Naive thymus-derived CD4-positive, alpha-beta T cell (primary cell): ENCODE measurements at regions not wholly inside any gene's neighbourhood (a gene's known extent, or its start where the extent isn't known, plus 50 kb on each side); places are given as distances from the start of the nearest gene placed in this dataset.
"Not testable (repeated sequence)": the region's sequence is repeated elsewhere in the genome, so short reads cannot be mapped to it uniquely, and the experiment has no call there.

Experiments
- ATAC-seq: fragments of 150-1000 bp; cut with Tn5 transposase; 2 replicates; pipeline ENCODE4 v1.10.0; 2021; ENCODE audit warnings: mild to moderate bottlenecking, moderate library complexity
- CTCF ChIA-PET: fragments of 350-600 bp; sonication (Branson Sonifier 250); formaldehyde crosslinking; loops from one replicate; lab custom pipeline; 2021; ENCODE audit warnings: antibody characterized with exemption; lab: Charles Lee
- POLR2A ChIA-PET: fragments of 350-600 bp; sonication (Branson Sonifier 250); formaldehyde crosslinking; loops from one replicate; lab custom pipeline; 2021; ENCODE audit warnings: antibody characterized with exemption, inconsistent platforms; lab: Charles Lee
- DNase-seq, 9 donors: peaks; one replicate each; pipeline versions ENCODE4 v3.0.0 to v3.0.0-alpha.2; 2020 to 2022; ENCODE audit warnings: mixed read lengths in 1 of 9
- H3K27ac ChIP-seq: one replicate; pipeline ENCODE4 v1.7.0; 2013; ENCODE audit warnings: mild to moderate bottlenecking, low read depth, low read length, moderate library complexity
- H3K27me3 ChIP-seq, 2 donors: one replicate each; pipeline ENCODE4 v1.7.0; 2013; ENCODE audit warnings: low read length in 2 of 2, mild to moderate bottlenecking in 2 of 2, moderate library complexity in 2 of 2; ENCODE audit not compliant: control insufficient read depth in 2 of 2, insufficient read depth in 2 of 2
- H3K36me3 ChIP-seq, 3 experiments: 1 replicate in 2 of 3; 2 replicates in 1 of 3; pipeline ENCODE4 v1.7.0; 2013; ENCODE audit warnings: low read length in 3 of 3, mild to moderate bottlenecking in 3 of 3, moderate library complexity in 1 of 3; ENCODE audit not compliant: insufficient read depth in 3 of 3, control insufficient read depth in 2 of 3
- H3K4me1 ChIP-seq, 2 donors: one replicate each; pipeline ENCODE4 v1.7.0; 2013; ENCODE audit warnings: low read length in 2 of 2, mild to moderate bottlenecking in 2 of 2, moderate library complexity in 1 of 2; ENCODE audit not compliant: control insufficient read depth in 2 of 2, insufficient read depth in 2 of 2
- H3K4me3 ChIP-seq: 2 replicates; pipeline ENCODE4 v1.7.0; 2013; ENCODE audit warnings: mild to moderate bottlenecking, low read length
- H3K9me3 ChIP-seq, 3 experiments: 1 replicate in 2 of 3; 2 replicates in 1 of 3; pipeline ENCODE4 v1.7.0; 2013; ENCODE audit warnings: low read length in 3 of 3; ENCODE audit not compliant: control insufficient read depth in 2 of 3
- H3K27ac Mint-ChIP-seq, 9 donors: one replicate each; pipeline ENCODE4 v1.8.0; 2020 to 2022; ENCODE audit warnings: mixed read lengths in 9 of 9, mild to moderate bottlenecking in 8 of 9, moderate library complexity in 5 of 9, inconsistent platforms in 2 of 9
- H3K27me3 Mint-ChIP-seq, 5 donors: one replicate each; pipeline ENCODE4 v1.8.0; 2021 to 2022; ENCODE audit warnings: mixed read lengths in 5 of 5, mild to moderate bottlenecking in 1 of 5
- H3K36me3 Mint-ChIP-seq, 5 donors: one replicate each; pipeline ENCODE4 v1.8.0; 2020 to 2022; ENCODE audit warnings: mixed read lengths in 5 of 5, mild to moderate bottlenecking in 3 of 5, inconsistent platforms in 1 of 5
- H3K4me1 Mint-ChIP-seq, 7 donors: one replicate each; pipeline ENCODE4 v1.8.0; 2020 to 2022; ENCODE audit warnings: mixed read lengths in 7 of 7, mild to moderate bottlenecking in 3 of 7, inconsistent platforms in 1 of 7
- H3K4me3 Mint-ChIP-seq, 10 donors: one replicate each; pipeline ENCODE4 v1.8.0; 2020 to 2022; ENCODE audit warnings: mild to moderate bottlenecking in 10 of 10, mixed read lengths in 10 of 10, moderate library complexity in 6 of 10, inconsistent platforms in 2 of 10
- H3K9me3 Mint-ChIP-seq, 11 donors: one replicate each; pipeline ENCODE4 v1.8.0; 2020 to 2022; ENCODE audit warnings: mixed read lengths in 11 of 11, mild to moderate bottlenecking in 4 of 11, inconsistent platforms in 1 of 11, moderate library complexity in 1 of 11
- intact Hi-C, 2 donors: fragments of 100-400 bp; cut with micrococcal nuclease; formaldehyde crosslinking; loops; one replicate each; pipeline ENCODE4 v1.15.1; 2023

GRCh38 chr17:20895426-20895825, 147.4 kb downstream of the USP22 start:
- CTCF ChIA-PET, H3K27ac ChIP-seq, H3K27ac Mint-ChIP-seq, intact Hi-C loops, H3K4me1 ChIP-seq, H3K4me1 Mint-ChIP-seq, H3K4me3 ChIP-seq, ATAC-seq, DNase-seq, POLR2A ChIA-PET, H3K9me3 ChIP-seq, H3K27me3 ChIP-seq, H3K36me3 ChIP-seq, H3K9me3 Mint-ChIP-seq, H3K36me3 Mint-ChIP-seq, H3K4me3 Mint-ChIP-seq: not testable (repeated sequence)
- H3K27me3 Mint-ChIP-seq = peaks cover 0 to 11% (median 3%) of the 10 kb centered on the region in 5 donors

GRCh38 chr17:20896153-20896649, 146.6 kb downstream of the USP22 start:
- intact Hi-C loops = no loop called here
- Mint-ChIP-seq H3K27me3 (peaks cover 0 to 9% (median 0%) of the 10 kb centered on the region in 5 donors), H3K36me3 (no peaks in the 10 kb centered on the region), H3K4me1 (peaks cover 0 to 4% (median 0%) of the 10 kb centered on the region in 7 donors), H3K9me3 (no peaks in the 10 kb centered on the region), H3K27ac (no peak overlapping the region), H3K4me3 (peak overlapping the region in 1 of 10 donors; percentile 37)
- CTCF ChIA-PET = no interaction called here
- H3K27ac ChIP-seq = no peak overlapping the region
- H3K4me1 ChIP-seq = no peaks in the 10 kb centered on the region
- DNase-seq (peak in 7 of 9 donors; percentile 14 to 53 (median 28)), ATAC-seq (peak; percentile 26)
- no peaks in the 10 kb centered on the region for H3K27me3 ChIP-seq
- no peaks in the 10 kb centered on the region for H3K9me3 ChIP-seq
- H3K36me3 ChIP-seq = no peaks in the 10 kb centered on the region
- H3K4me3 ChIP-seq = no peak overlapping the region
- POLR2A ChIA-PET = no interaction called here

GRCh38 chr17:20898726-20899125, 144.1 kb downstream of the USP22 start:
- DNase-seq, H3K27me3 ChIP-seq, intact Hi-C loops, H3K27ac Mint-ChIP-seq, H3K4me1 Mint-ChIP-seq, H3K36me3 Mint-ChIP-seq, H3K9me3 ChIP-seq, POLR2A ChIA-PET, H3K9me3 Mint-ChIP-seq, H3K27ac ChIP-seq, H3K4me3 ChIP-seq, H3K36me3 ChIP-seq, H3K4me1 ChIP-seq, H3K4me3 Mint-ChIP-seq, ATAC-seq, CTCF ChIA-PET: not testable (repeated sequence)
- H3K27me3 Mint-ChIP-seq = peaks cover 15 to 27% (median 19%) of the 10 kb centered on the region in 5 donors

DNA sequence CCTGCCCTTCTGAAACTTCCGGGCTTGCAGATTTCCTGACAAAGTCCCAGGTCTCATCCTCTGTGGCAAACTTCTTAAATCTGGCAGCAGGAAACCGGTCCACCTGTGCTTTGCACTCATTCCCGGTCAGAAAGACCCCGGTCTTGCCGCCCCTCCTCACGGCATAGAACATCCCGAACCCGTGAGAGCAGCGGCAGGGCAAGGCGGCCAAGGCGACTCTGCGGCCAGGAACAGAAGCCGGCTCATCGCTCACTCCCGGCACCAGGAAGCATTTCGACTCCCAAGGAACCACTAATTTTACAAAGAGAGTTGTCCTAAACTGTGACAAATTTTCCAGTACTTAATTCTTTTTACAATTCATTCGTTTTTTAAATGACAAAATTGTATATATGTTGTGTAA, 140.3 kb downstream of the USP22 start:
- H3K4me1 ChIP-seq, H3K4me1 Mint-ChIP-seq, H3K36me3 ChIP-seq, H3K4me3 Mint-ChIP-seq, CTCF ChIA-PET, H3K36me3 Mint-ChIP-seq, POLR2A ChIA-PET, H3K9me3 ChIP-seq, DNase-seq, H3K27me3 ChIP-seq, H3K4me3 ChIP-seq, H3K27ac Mint-ChIP-seq, ATAC-seq, H3K27ac ChIP-seq, H3K9me3 Mint-ChIP-seq: not testable (repeated sequence)
- intact Hi-C loops = loop anchor here in 1 of 2 donors (10.0 kb wide), 1 partner anchor 612 kb away; no protein-coding TSS in a partner anchor
- peaks cover 19 to 50% (median 24%) of the 10 kb centered on the region in 5 donors for H3K27me3 Mint-ChIP-seq

DNA sequence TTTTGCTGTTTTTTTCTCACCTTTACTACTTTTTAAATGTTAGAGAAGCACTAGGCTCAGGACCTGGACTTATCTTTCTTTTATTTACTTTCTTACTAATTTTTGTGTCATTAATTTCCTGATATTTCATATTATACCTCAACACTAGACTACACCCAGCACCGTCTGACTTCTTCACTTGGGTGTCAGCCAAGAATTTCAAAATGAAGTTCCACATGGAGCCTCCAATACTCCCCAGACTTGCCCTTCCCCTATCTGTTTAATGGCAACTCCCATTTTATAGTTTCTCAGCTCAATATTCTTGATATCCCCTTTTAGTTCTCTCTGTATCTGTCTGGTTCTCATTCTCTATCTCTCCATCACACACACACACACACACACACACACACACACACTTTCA, 139.3 kb downstream of the USP22 start:
- H3K27me3 ChIP-seq, H3K4me1 ChIP-seq, H3K4me3 Mint-ChIP-seq, H3K9me3 Mint-ChIP-seq, H3K4me3 ChIP-seq, H3K27ac ChIP-seq, DNase-seq, CTCF ChIA-PET, H3K27ac Mint-ChIP-seq, H3K36me3 Mint-ChIP-seq, H3K36me3 ChIP-seq, ATAC-seq, H3K9me3 ChIP-seq, H3K4me1 Mint-ChIP-seq: not testable (repeated sequence)
- H3K27me3 Mint-ChIP-seq = peaks cover 19 to 48% (median 24%) of the 10 kb centered on the region in 5 donors
- POLR2A ChIA-PET = interaction anchor here (0.7 kb wide), 1 partner anchor 1973 kb away, joined by 7 read pairs; no protein-coding TSS in a partner anchor
- intact Hi-C loops = loop anchor here in 1 of 2 donors (10.0 kb wide), 1 partner anchor 611 kb away; no protein-coding TSS in a partner anchor

DNA sequence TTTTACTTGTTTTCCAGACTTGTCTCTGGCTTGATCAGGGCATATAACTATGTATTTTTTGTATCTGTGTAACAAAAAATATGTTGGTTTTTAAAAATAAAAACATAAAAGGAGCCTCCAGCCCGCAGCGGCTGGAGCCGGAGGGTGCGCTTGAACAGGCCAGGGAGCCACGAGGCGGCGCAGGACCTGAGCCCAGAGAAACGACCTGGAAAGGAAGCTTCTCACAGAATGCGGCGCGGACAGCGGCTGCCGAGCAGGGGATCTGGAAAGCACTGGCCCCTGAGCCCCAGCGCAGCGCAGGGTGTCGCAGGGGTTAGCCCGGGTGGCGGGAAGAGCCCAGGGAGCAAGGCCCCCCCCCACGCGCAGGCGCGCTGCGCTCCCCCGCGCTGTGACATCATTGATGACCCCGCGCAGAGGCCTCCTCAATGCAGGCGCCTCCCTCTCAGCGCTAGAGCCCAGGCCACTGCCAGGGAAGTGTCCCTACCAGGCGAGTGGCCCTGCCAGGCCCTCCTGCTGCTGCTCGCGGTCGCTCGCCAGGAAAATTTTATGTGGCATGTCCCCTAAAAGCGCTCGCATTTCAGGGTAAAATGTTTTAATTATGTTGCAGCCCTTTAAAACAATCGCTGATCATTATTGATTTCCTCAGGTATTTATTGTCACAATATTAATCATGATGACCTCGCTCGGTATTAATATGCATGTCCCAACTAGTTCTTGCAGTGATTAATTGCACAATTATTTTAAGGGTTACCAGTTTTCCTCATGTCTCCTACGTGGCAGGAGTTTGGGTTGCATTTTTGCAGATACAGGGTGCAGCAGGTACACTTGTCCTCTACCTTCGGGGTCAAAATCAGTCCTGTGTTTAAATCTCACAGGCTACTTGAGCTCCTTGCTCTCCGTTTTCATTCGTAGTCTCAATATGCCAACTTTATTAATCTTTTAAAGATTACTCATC, 134.2 kb downstream of the USP22 start:
- Mint-ChIP-seq H3K36me3 (no peaks in the 10 kb centered on the region), H3K4me3 (peak overlapping the region; percentile 68 to 87 (median 82)), H3K9me3 (peaks cover 0 to 2% (median 0%) of the 10 kb centered on the region in 11 donors), H3K4me1 (peaks cover 0 to 16% (median 11%) of the 10 kb centered on the region in 7 donors), H3K27me3 (peaks cover under 1 to 25% (median 10%) of the 10 kb centered on the region in 5 donors), H3K27ac (peak overlapping the region in 8 of 9 donors; percentile 66 to 81 (median 74))
- no peaks in the 10 kb centered on the region for H3K36me3 ChIP-seq
- H3K4me3 ChIP-seq = peak overlapping the region; percentile 50
- H3K27ac ChIP-seq = peak overlapping the region; percentile 63
- POLR2A ChIA-PET = no interaction called here
- peaks cover 2 to 7% of the 10 kb centered on the region in 2 donors for H3K4me1 ChIP-seq
- ATAC-seq = peak; percentile 98
- intact Hi-C loops = loop anchor here (1.0 to 10.0 kb wide), 3 partner anchors 135 to 606 kb away; partner anchors contain the start of genes USP22 (in 2 of the 2) and DHRS7B (in 1 of the 2)
- H3K9me3 ChIP-seq = no peaks in the 10 kb centered on the region
- CTCF ChIA-PET = interaction anchor here (1.7 kb wide), 1 partner anchor 134 kb away, joined by 5 read pairs; the partner anchor contains the start of gene USP22
- no peaks in the 10 kb centered on the region for H3K27me3 ChIP-seq
- DNase-seq = peak; percentile 65 to 80 (median 77)
